ENCODE measurements at regions not wholly inside any gene's neighbourhood (a gene's known extent, or its start where the extent isn't known, plus 50 kb on each side); places are given as distances from the start of the nearest gene placed in this dataset.

- peaks cover 5% of the 10 kb centered on the region for H3K4me1 ChIP-seq (ENCODE audit: low read length)
- no peaks in the 10 kb centered on the region for H3K9me2 ChIP-seq (replicated peaks; ENCODE audit: insufficient read depth, low read length)
- no peak for DNase-seq
- no peak overlapping the region for H3K4me3 ChIP-seq (ENCODE audit: low read length)
- H3K79me2 ChIP-seq (ENCODE audit: low read length) = no peaks in the 10 kb centered on the region
- H2AFZ ChIP-seq (ENCODE audit: low read length) = no peak overlapping the region
- H3K4me2 ChIP-seq (ENCODE audit: low read depth, low read length) = no peak overlapping the region
- H3K36me3 ChIP-seq (replicated peaks; ENCODE audit: insufficient read depth, low read length) = no peaks in the 10 kb centered on the region
- no peak overlapping the region for H3K9ac ChIP-seq (ENCODE audit: low read length)
- H3F3A ChIP-seq (ENCODE audit: insufficient read depth, low read length) = no peaks in the 10 kb centered on the region
- no peak overlapping the region for H3K27ac ChIP-seq (ENCODE audit: low read length)
- no peaks in the 10 kb centered on the region for H3K9me3 ChIP-seq (replicated peaks; ENCODE audit: insufficient read depth, low read length)
- TF ChIP-seq EZH2phosphoT487 (IDR thresholded peaks at IDR 0.05; ENCODE audit: low read length) (no peak), EZH2 (optimal IDR thresholded peaks at IDR 0.05; ENCODE audit: low read depth, low read length) (no peak), CTCF (IDR thresholded peaks at IDR 0.05; ENCODE audit: low read length) (no peak)
- H4K20me1 ChIP-seq (ENCODE audit: insufficient read depth, low read length) = no peaks in the 10 kb centered on the region
- H3K27me3 ChIP-seq (replicated peaks; ENCODE audit: insufficient read depth, low read length) = no peaks in the 10 kb centered on the region
Measured at GRCh38 chr6:1470040-1470439, 80.7 kb downstream of the FOXF2 start.

GRCh38 chr6:1472643-1473042 lies 83.3 kb downstream of the FOXF2 start:
- no peaks in the 10 kb centered on the region for H4K20me1 ChIP-seq (ENCODE audit: insufficient read depth, low read length)
- H3K4me2 ChIP-seq (ENCODE audit: low read depth, low read length) = no peak overlapping the region
- no peaks in the 10 kb centered on the region for H3K9me2 ChIP-seq (replicated peaks; ENCODE audit: insufficient read depth, low read length)
- H3K4me1 ChIP-seq (ENCODE audit: low read length) = peaks cover 5% of the 10 kb centered on the region
- H3K79me2 ChIP-seq (ENCODE audit: low read length) = no peaks in the 10 kb centered on the region
- no peaks in the 10 kb centered on the region for H3K9me3 ChIP-seq (replicated peaks; ENCODE audit: insufficient read depth, low read length)
- H3K27ac ChIP-seq (ENCODE audit: low read length) = no peak overlapping the region
- H2AFZ ChIP-seq (ENCODE audit: low read length) = no peak overlapping the region
- no peak for DNase-seq
- no peak overlapping the region for H3K9ac ChIP-seq (ENCODE audit: low read length)
- no peak for TF ChIP-seq EZH2phosphoT487 (IDR thresholded peaks at IDR 0.05; ENCODE audit: low read length)
- no peak for TF ChIP-seq EZH2 (optimal IDR thresholded peaks at IDR 0.05; ENCODE audit: low read depth, low read length)
- no peak for TF ChIP-seq CTCF (IDR thresholded peaks at IDR 0.05; ENCODE audit: low read length)
- no peak overlapping the region for H3K4me3 ChIP-seq (ENCODE audit: low read length)
- H3K36me3 ChIP-seq (replicated peaks; ENCODE audit: insufficient read depth, low read length) = no peaks in the 10 kb centered on the region
- no peaks in the 10 kb centered on the region for H3F3A ChIP-seq (ENCODE audit: insufficient read depth, low read length)
- H3K27me3 ChIP-seq (replicated peaks; ENCODE audit: insufficient read depth, low read length) = no peaks in the 10 kb centered on the region

GRCh38 chr6:1473166-1473565 lies 83.8 kb downstream of the FOXF2 start:
- H3K27ac ChIP-seq (ENCODE audit: low read length) = no peak overlapping the region
- H3K36me3 ChIP-seq (replicated peaks; ENCODE audit: insufficient read depth, low read length) = no peaks in the 10 kb centered on the region
- no peak for DNase-seq
- no peaks in the 10 kb centered on the region for H3K27me3 ChIP-seq (replicated peaks; ENCODE audit: insufficient read depth, low read length)
- H2AFZ ChIP-seq (ENCODE audit: low read length) = no peak overlapping the region
- no peaks in the 10 kb centered on the region for H3K9me2 ChIP-seq (replicated peaks; ENCODE audit: insufficient read depth, low read length)
- no peak overlapping the region for H3K4me2 ChIP-seq (ENCODE audit: low read depth, low read length)
- no peaks in the 10 kb centered on the region for H3K79me2 ChIP-seq (ENCODE audit: low read length)
- peaks cover 5% of the 10 kb centered on the region for H3K4me1 ChIP-seq (ENCODE audit: low read length)
- TF ChIP-seq EZH2phosphoT487 (IDR thresholded peaks at IDR 0.05; ENCODE audit: low read length) = no peak
- no peak for TF ChIP-seq EZH2 (optimal IDR thresholded peaks at IDR 0.05; ENCODE audit: low read depth, low read length)
- no peak for TF ChIP-seq CTCF (IDR thresholded peaks at IDR 0.05; ENCODE audit: low read length)
- H3F3A ChIP-seq (ENCODE audit: insufficient read depth, low read length) = no peaks in the 10 kb centered on the region
- H3K4me3 ChIP-seq (ENCODE audit: low read length) = no peak overlapping the region
- H3K9me3 ChIP-seq (replicated peaks; ENCODE audit: insufficient read depth, low read length) = no peaks in the 10 kb centered on the region
- H4K20me1 ChIP-seq (ENCODE audit: insufficient read depth, low read length) = no peaks in the 10 kb centered on the region
- no peak overlapping the region for H3K9ac ChIP-seq (ENCODE audit: low read length)
